ENCODE measurements at regions not wholly inside any gene's neighbourhood (a gene's known extent, or its start where the extent isn't known, plus 50 kb on each side); places are given as distances from the start of the nearest gene placed in this dataset.

GRCh38 chr6:10276660-10277287, 138.1 kb downstream of the TFAP2A start:
- TF ChIP-seq TAF1 (IDR thresholded peaks at IDR 0.05; ENCODE audit: low read depth) (no peak), TEAD4 (IDR thresholded peaks at IDR 0.05) (no peak), RAD21 (IDR thresholded peaks at IDR 0.05; ENCODE audit: low read depth) (no peak), FOXM1 (IDR thresholded peaks at IDR 0.05; ENCODE audit: borderline replicate concordance, low read depth) (no peak), USF1 (IDR thresholded peaks at IDR 0.05) (no peak), NFIC (IDR thresholded peaks at IDR 0.05) (no peak), EGR1 (IDR thresholded peaks at IDR 0.05) (no peak), TCF12 (IDR thresholded peaks at IDR 0.05; ENCODE audit: low read depth) (no peak), REST (IDR thresholded peaks at IDR 0.05; ENCODE audit: low read depth) (no peak)

All from Ishikawa (cell line).